Liver (tissue), 3 donors: ENCODE measurements at regions not wholly inside any gene's neighbourhood (a gene's known extent, or its start where the extent isn't known, plus 50 kb on each side); places are given as distances from the start of the nearest gene placed in this dataset.

Experiments
- CTCF ChIP-seq: fragments of 150-350 bp; IDR thresholded peaks from 2 replicates; pipeline ENCODE4 v1.5.1; 2017; ENCODE audit warnings: improper control_type of control experiment, low read depth, low read length; ENCODE audit not compliant: missing input control
- HNF4A ChIP-seq, 2 donors: conservative IDR thresholded peaks; 2 replicates each; pipeline ENCODE4 v1.6.1; 2016; ENCODE audit warnings: antibody characterized with exemption in 2 of 2, mild to moderate bottlenecking in 2 of 2
- JUND ChIP-seq, 2 donors: IDR thresholded peaks; 2 replicates each; pipeline ENCODE4 v1.6.1; 2016; ENCODE audit warnings: antibody characterized with exemption in 2 of 2
- donor health status: healthy.
- donor health status: healthy.

GRCh38 chr3:95721938-95722337 is 1092.5 kb upstream of the EPHA6 start:
- TF ChIP-seq CTCF (no peak), HNF4A (conservative IDR thresholded peaks at IDR 0.05) (no peak), JUND (IDR thresholded peaks at IDR 0.05) (no peak)
